ENCODE measurements at regions not wholly inside any gene's neighbourhood (a gene's known extent, or its start where the extent isn't known, plus 50 kb on each side); places are given as distances from the start of the nearest gene placed in this dataset.

GRCh38 chr3:135756106-135756668 is 209.3 kb upstream of the PPP2R3A start:
- TF ChIP-seq, protein P1, sequence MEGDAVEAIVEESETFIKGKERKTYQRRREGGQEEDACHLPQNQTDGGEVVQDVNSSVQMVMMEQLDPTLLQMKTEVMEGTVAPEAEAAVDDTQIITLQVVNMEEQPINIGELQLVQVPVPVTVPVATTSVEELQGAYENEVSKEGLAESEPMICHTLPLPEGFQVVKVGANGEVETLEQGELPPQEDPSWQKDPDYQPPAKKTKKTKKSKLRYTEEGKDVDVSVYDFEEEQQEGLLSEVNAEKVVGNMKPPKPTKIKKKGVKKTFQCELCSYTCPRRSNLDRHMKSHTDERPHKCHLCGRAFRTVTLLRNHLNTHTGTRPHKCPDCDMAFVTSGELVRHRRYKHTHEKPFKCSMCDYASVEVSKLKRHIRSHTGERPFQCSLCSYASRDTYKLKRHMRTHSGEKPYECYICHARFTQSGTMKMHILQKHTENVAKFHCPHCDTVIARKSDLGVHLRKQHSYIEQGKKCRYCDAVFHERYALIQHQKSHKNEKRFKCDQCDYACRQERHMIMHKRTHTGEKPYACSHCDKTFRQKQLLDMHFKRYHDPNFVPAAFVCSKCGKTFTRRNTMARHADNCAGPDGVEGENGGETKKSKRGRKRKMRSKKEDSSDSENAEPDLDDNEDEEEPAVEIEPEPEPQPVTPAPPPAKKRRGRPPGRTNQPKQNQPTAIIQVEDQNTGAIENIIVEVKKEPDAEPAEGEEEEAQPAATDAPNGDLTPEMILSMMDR (IDR thresholded peaks at IDR 0.05): no peak
- no peak for TF ChIP-seq EP300 (IDR thresholded peaks at IDR 0.05; ENCODE audit: low read depth)
- no peak for TF ChIP-seq POLR2AphosphoS5 (IDR thresholded peaks at IDR 0.05)
